HG03066 (cell line): ENCODE measurements at regions not wholly inside any gene's neighbourhood (a gene's known extent, or its start where the extent isn't known, plus 50 kb on each side); places are given as distances from the start of the nearest gene placed in this dataset.

Experiments
- ATAC-seq: cut with Tn5 transposase; IDR thresholded peaks from one replicate; pipeline ENCODE4 v1.9.1; 2021; ENCODE audit warnings: low read depth; ENCODE audit not compliant: unreplicated experiment

GRCh38 chr6:66935612-66936011 is 1228.6 kb upstream of the EYS start:
- ATAC-seq: no peak

- no peak for ATAC-seq
These were observed 1224.8 kb upstream of the EYS start for GRCh38 chr6:66931787-66932186.

- no peak for ATAC-seq
These were observed 1223.7 kb upstream of the EYS start for GRCh38 chr6:66930559-66931290.

GRCh38 chr6:66926060-66926459 is 1219.0 kb upstream of the EYS start:
- no peak for ATAC-seq

DNA sequence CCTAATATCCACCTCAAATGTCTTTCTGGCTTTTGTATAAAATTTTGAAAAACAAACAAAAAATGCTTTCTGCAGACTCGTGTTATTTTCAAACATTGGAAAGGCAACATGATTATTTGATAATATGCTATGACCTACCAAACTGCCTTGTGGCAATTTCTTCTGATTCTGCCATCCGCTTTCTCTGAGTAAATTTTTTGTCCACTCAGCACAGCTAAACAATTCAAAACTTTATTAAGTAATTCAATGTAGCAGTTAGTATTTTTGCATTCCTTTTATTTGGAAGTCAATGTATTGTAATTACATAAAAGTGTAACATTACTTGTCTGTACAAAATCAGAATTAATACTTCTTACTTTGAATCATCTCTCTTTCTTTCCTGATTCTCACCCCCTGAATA is 1206.6 kb upstream of the EYS start:
- ATAC-seq: no peak

GRCh38 chr6:66902457-66902856 is 1195.4 kb upstream of the EYS start:
- no peak for ATAC-seq

- no peak for ATAC-seq
These were observed 1193.4 kb upstream of the EYS start for GRCh38 chr6:66900133-66901083.

DNA sequence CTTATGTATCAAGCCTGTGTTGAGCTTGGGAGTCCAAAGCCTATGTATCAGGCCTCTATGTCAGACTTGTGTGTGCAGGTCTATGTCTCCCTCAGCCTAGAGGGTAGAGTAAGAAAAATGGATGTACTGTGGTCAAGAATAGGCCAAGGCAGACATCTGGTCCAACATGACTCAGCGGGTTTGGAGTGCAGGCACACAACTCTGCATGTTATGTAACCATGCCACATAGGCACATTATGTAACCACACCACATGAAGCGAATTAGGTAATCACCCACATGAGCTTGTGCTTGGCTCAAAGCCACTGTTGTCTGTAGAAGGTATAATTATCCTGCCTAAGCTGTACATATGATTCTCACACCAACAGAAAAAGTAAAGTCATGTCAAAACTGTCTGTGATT is 1190.5 kb upstream of the EYS start:
- ATAC-seq: no peak

DNA sequence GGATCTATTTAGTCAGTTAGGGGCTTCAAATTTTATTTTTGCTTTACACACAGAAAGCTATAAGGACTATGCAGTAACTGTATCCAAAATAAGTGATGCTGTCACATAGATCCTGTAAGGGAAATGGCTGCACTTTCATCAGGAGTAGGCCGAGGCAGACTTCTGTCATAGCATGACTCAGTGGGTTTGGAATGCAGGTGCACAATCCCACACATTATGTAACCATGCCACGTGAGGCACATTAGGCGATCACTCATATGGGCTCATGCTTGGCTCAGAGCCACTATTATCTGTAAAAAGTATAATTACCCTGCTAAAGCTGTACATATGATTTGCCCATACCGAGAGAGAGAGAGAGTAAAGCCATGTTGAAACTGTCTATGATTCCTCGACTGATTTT is 1189.4 kb upstream of the EYS start:
- no peak for ATAC-seq

- no peak for ATAC-seq
These were observed 1176.4 kb upstream of the EYS start for GRCh38 chr6:66883453-66883852.

DNA sequence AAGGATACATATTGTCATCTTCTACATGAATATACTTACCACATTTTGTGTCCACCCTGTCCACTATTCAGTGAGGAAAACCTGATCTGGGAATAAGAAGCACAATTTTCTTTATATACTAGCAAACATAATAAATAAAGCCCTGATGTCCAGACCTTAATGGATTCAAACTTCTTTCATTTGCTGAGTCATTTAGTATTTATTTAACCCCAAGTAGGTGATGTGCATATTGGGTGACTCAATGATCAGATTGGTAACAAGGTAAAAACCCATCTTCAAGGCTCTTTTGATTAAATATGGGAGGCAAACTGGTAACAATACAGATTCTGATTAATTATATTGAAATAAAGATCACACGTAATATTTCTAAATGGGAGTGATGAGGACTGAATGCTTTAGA is 1159.8 kb upstream of the EYS start:
- no peak for ATAC-seq

DNA sequence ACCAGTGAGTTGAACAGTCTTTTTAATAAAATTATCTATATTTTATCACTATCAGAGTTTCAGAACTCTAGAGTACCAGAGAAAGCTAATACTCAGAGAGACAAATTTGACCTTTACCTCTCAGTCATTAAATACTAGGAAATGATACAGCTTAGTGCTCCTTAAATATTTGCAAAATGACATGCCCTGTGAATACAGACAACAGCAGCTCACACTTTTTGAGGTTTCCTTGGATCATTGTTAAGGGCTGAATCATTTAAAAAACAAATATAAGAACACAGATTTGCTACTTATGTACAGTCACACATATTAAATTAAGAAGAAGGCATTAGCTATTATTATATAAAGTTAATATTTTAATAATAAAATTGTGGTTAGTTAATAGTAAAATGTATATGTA is 1158.7 kb upstream of the EYS start:
- ATAC-seq: no peak

- ATAC-seq: no peak
These were observed 1154.0 kb upstream of the EYS start for GRCh38 chr6:66861007-66861541.

GRCh38 chr6:66860328-66860727 is 1153.3 kb upstream of the EYS start:
- no peak for ATAC-seq

GRCh38 chr6:66858196-66858595 is 1151.2 kb upstream of the EYS start:
- no peak for ATAC-seq

GRCh38 chr6:66854014-66854413 is 1147.0 kb upstream of the EYS start:
- ATAC-seq: no peak

DNA sequence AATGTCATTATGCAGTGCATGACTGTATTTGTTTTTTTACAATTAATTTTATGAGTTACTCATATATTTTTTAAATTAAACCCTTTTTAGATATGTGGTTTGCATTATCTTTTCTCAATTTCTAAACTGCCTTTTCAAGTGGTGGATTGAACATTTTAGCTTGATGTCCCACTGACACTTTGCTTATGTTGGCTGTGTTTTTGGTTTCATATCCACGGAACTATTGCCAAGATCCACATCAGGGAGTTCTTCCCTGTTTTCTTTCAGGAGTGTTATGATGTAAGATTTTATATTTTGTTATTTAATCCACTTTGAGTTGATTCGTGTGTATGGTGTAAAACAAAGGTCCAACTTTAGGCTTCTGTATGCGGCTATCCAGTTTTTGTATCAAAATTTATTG is 1144.9 kb upstream of the EYS start:
- no peak for ATAC-seq

GRCh38 chr6:66849843-66850242 is 1142.8 kb upstream of the EYS start:
- ATAC-seq: no peak

DNA sequence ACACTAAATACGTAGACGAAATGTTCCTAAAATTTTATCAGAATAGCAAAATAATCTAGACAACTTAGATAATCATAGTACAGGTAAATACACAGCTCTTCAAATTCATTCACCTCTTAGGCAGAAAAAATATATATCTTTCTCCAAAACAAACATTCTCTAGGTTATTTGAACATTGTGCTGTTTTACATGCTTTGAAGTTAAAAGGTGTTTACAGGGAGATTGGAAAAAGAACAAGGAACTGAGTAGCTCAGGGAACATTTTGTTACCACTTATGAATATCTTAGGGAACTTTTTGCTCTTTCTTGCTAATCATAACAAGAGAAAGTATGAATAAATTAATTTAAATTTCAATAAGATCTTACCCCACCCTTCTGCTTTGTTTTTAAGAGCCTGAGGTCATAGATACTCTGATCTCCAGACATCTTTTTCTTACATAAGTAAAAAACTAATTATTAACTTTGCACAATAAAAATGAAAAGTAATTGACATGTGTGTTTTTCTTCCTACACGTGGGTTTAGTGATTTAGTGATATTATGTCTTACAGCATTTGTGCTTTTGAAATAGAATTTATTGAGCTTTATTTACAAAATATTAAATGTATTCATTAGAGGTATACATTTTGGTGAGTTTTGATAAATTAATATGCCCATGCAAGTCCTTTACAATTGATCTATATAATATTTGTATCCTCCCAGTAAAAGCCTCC is 1141.4 kb upstream of the EYS start:
- ATAC-seq: no peak

GRCh38 chr6:66838764-66839163 is 1131.7 kb upstream of the EYS start:
- ATAC-seq: no peak

DNA sequence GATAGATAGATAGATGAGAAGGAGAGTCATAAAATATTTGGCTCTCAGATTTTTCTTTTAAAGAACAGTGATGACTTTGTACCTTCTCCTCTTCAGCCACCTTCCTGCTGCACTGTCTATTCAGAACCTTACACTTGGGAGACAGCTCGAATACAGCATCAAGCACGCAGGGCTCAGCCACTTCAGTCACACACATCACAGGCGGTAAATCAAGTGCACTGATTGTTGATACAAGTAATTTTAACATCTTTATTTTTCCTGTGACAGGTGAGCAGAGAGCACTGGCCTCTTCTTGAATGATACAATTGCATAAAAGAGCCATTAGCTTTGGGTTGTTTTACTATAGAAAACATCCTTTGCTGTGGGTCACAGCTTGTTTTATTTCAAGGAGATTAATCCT is 1118.5 kb upstream of the EYS start:
- no peak for ATAC-seq
